Keratinocyte (primary cell): ENCODE measurements at regions not wholly inside any gene's neighbourhood (a gene's known extent, or its start where the extent isn't known, plus 50 kb on each side); places are given as distances from the start of the nearest gene placed in this dataset.

ENCODE experiments used
- DNase-seq: peaks from one replicate; pipeline ENCODE4 v3.0.0-alpha.2; 2011; ENCODE audit warnings: low read depth, missing footprints, low spot score
- FAIRE-seq: peaks from 2 replicates; lab custom pipeline; 2011; peaks lifted over from hg19 to GRCh38; lab: Jason Lieb, UNC
- H2AFZ ChIP-seq: 2 replicates; pipeline ENCODE4 v1.6.0; 2012; ENCODE audit warnings: low read length, control low read depth, inconsistent platforms; ENCODE audit not compliant: control insufficient read depth
- H3K27ac ChIP-seq: 2 replicates; pipeline ENCODE4 v1.5.1; 2011; ENCODE audit warnings: low read length; ENCODE audit not compliant: control insufficient read depth, insufficient read depth
- H3K27me3 ChIP-seq: 3 replicates; pipeline ENCODE4 v1.6.0; 2011; ENCODE audit warnings: low read length; ENCODE audit not compliant: control insufficient read depth, insufficient read depth; ENCODE audit errors: extremely low read depth
- H3K36me3 ChIP-seq, 2 experiments: 2 replicates in 1 of 2; 3 replicates in 1 of 2; pipeline ENCODE4 v1.5.1; 2011; ENCODE audit warnings: low read length in 2 of 2, mild to moderate bottlenecking in 1 of 2; ENCODE audit not compliant: control insufficient read depth in 2 of 2, insufficient read depth in 2 of 2; ENCODE audit errors: extremely low read depth in 1 of 2
- H3K4me1 ChIP-seq: 3 replicates; pipeline ENCODE4 v1.5.1; 2011; ENCODE audit warnings: low read length; ENCODE audit not compliant: control insufficient read depth, insufficient read depth; ENCODE audit errors: extremely low read depth
- H3K4me2 ChIP-seq: 3 replicates; pipeline ENCODE4 v1.6.0; 2011; ENCODE audit warnings: low read depth, low read length; ENCODE audit not compliant: control insufficient read depth, insufficient read depth; ENCODE audit errors: extremely low read depth
- H3K4me3 ChIP-seq, 3 experiments: fragments of 200-600 bp in 1 of 3; sonication (generic) in 1 of 3; 2 replicates in 2 of 3; 3 replicates in 1 of 3; pipeline ENCODE4 v1.5.1; 2011 to 2016; ENCODE audit warnings: low read length in 3 of 3, mild to moderate bottlenecking in 3 of 3, control low read depth in 2 of 3, inconsistent platforms in 1 of 3, low read depth in 1 of 3, mixed read lengths in 1 of 3, mixed run types in 1 of 3, moderate library complexity in 1 of 3; ENCODE audit not compliant: control insufficient read depth in 2 of 3, insufficient read depth in 2 of 3; ENCODE audit errors: extremely low read depth in 1 of 3
- H3K79me2 ChIP-seq: 2 replicates; pipeline ENCODE4 v1.6.0; 2012; ENCODE audit warnings: low read length; ENCODE audit not compliant: control insufficient read depth, insufficient read depth
- H3K9ac ChIP-seq: 3 replicates; pipeline ENCODE4 v1.6.0; 2011; ENCODE audit warnings: low read length; ENCODE audit not compliant: control insufficient read depth, insufficient read depth; ENCODE audit errors: extremely low read depth
- H3K9me1 ChIP-seq: 3 replicates; pipeline ENCODE4 v1.6.0; 2011; ENCODE audit warnings: low read length; ENCODE audit not compliant: control insufficient read depth, insufficient read depth; ENCODE audit errors: extremely low read depth
- H3K9me3 ChIP-seq: 2 replicates; pipeline ENCODE4 v1.5.1; 2012; ENCODE audit warnings: low read depth, low read length; ENCODE audit not compliant: control insufficient read depth
- H4K20me1 ChIP-seq: 3 replicates; pipeline ENCODE4 v1.6.0; 2011; ENCODE audit warnings: low read length; ENCODE audit not compliant: control insufficient read depth, insufficient read depth; ENCODE audit errors: extremely low read depth
- CTCF ChIP-seq, 3 experiments: IDR thresholded peaks in 1 of 3; conservative IDR thresholded peaks in 1 of 3; optimal IDR thresholded peaks in 1 of 3; 2 replicates in 2 of 3; 3 replicates in 1 of 3; pipeline versions ENCODE3 to v1.5.1; 2011; ENCODE audit warnings: low read length in 3 of 3, mild to moderate bottlenecking in 3 of 3, moderate library complexity in 2 of 3, control low read depth in 1 of 3, inconsistent platforms in 1 of 3; ENCODE audit not compliant: insufficient read depth in 2 of 3; ENCODE audit errors: extremely low read depth in 1 of 3
- EZH2 ChIP-seq: IDR thresholded peaks from one replicate; pipeline ENCODE4 v1.6.1; 2012; ENCODE audit warnings: inconsistent platforms, mild to moderate bottlenecking, low read length, moderate library complexity
- dilution Hi-C: fragments of 300-500 bp; cut with MboI; formaldehyde crosslinking; loops from one replicate; pipeline ENCODE4 v1.7.0; 2020; ENCODE audit warnings: low sequenced_read_pairs; ENCODE audit not compliant: extremely low pct_ligation_motif_present

- H3K4me1 ChIP-seq, result no peaks in the 10 kb centered on the region
- H3K27me3 ChIP-seq, result peaks cover 18% of the 10 kb centered on the region
- no peak overlapping the region for H3K4me3 ChIP-seq
- H3K4me2 ChIP-seq, result no peak overlapping the region
- H3K79me2 ChIP-seq, result no peaks in the 10 kb centered on the region
- H4K20me1 ChIP-seq, result no peaks in the 10 kb centered on the region
- no peaks in the 10 kb centered on the region for H3K36me3 ChIP-seq
- no peaks in the 10 kb centered on the region for H3K9me1 ChIP-seq
- no peak overlapping the region for H3K27ac ChIP-seq
- FAIRE-seq, result no peak
- no peak overlapping the region for H2AFZ ChIP-seq
- no peak for TF ChIP-seq EZH2
- no peak for TF ChIP-seq CTCF (optimal IDR thresholded peaks at IDR 0.05 in 1 of 3, IDR thresholded peaks at IDR 0.05 in 1 of 3, conservative IDR thresholded peaks at IDR 0.05 in 1 of 3; ENCODE audit: extremely low read depth in 1 of 3, insufficient read depth in 2 of 3, low read length in 3 of 3)
- no peak for DNase-seq
- no peaks in the 10 kb centered on the region for H3K9me3 ChIP-seq
- no peak overlapping the region for H3K9ac ChIP-seq
- dilution Hi-C loops, result no loop called here
Observed at GRCh38 chr2:238566001-238566645, 139.4 kb downstream of the ASB1 start.

GRCh38 chr2:238567067-238567855, 140.5 kb downstream of the ASB1 start:
- no peak for TF ChIP-seq CTCF (optimal IDR thresholded peaks at IDR 0.05 in 1 of 3, IDR thresholded peaks at IDR 0.05 in 1 of 3, conservative IDR thresholded peaks at IDR 0.05 in 1 of 3; ENCODE audit: extremely low read depth in 1 of 3, insufficient read depth in 2 of 3, low read length in 3 of 3)
- TF ChIP-seq EZH2, result no peak
- no peaks in the 10 kb centered on the region for H3K36me3 ChIP-seq
- H4K20me1 ChIP-seq, result no peaks in the 10 kb centered on the region
- no peak overlapping the region for H3K4me2 ChIP-seq
- no peaks in the 10 kb centered on the region for H3K9me1 ChIP-seq
- no peaks in the 10 kb centered on the region for H3K79me2 ChIP-seq
- no peak overlapping the region for H3K9ac ChIP-seq
- no peaks in the 10 kb centered on the region for H3K9me3 ChIP-seq
- no peak for DNase-seq
- H3K4me1 ChIP-seq, result no peaks in the 10 kb centered on the region
- dilution Hi-C loops, result no loop called here
- no peak overlapping the region for H3K27ac ChIP-seq
- no peak overlapping the region for H2AFZ ChIP-seq
- no peak for FAIRE-seq
- H3K27me3 ChIP-seq, result peaks cover 18% of the 10 kb centered on the region
- H3K4me3 ChIP-seq, result no peak overlapping the region
